Activated T-cell treated with anti-CD3 and anti-CD28 coated beads for 4 hours (primary cell): ENCODE measurements at regions not wholly inside any gene's neighbourhood (a gene's known extent, or its start where the extent isn't known, plus 50 kb on each side); places are given as distances from the start of the nearest gene placed in this dataset.

Source experiments
- DNase-seq: peaks from one replicate; pipeline ENCODE4 v3.0.0-alpha.2; 2020

GRCh38 chr2:129254718-129255117 is 724.7 kb upstream of the RAB6C start:
- no peak for DNase-seq

DNA sequence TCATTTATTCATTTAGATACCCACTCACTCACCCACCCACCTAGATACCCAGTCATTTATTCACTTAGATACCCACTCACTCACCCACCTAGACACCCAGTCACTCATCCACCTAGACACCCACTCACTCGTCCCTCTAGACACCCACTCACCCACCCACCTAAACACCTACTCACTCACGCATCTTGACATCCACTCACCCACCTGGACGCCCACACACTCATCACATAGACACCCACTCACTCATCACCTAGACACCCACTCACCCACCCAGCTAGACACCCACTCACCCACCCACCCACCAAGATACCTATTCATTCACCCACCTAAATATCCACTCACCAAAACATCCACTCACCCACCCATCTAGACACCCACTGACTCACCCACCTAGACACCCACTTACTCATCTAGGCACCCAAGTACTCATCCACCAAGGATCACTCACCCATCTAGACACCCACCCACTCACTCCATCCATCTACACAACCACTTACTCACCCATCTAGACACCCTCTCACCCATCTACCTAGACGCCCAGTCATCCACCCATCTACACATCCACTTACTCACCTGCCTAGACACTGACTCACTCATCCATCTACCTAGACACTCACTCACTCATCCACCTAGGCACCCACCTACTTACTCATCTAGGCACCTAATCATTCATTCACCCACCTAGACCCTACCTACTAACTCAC is 723.7 kb upstream of the RAB6C start:
- DNase-seq: no peak

GRCh38 chr2:129256642-129257041 is 722.8 kb upstream of the RAB6C start:
- DNase-seq: no peak

DNA sequence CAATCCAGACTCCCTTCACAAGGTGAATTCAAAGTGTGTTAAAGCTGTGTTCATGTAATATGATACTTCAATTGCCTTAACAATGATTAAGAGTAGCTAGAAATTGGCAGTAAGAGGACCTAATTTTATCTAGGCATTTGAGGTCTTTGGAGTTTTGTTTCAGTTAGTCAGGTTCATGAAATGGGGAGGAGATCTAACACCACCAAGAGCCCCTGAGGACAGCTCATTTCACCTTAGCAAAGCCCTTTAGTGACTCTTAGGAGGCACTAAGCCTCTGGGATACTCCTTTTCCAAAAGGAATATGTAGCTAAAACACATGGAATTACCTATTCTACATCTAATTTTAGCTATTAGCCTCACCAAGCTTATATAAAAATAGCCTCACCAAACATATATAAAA is 716.5 kb upstream of the RAB6C start:
- no peak for DNase-seq

GRCh38 chr2:129263939-129264338 is 715.5 kb upstream of the RAB6C start:
- no peak for DNase-seq

- no peak for DNase-seq
These were observed 711.9 kb upstream of the RAB6C start for GRCh38 chr2:129267559-129267958.

GRCh38 chr2:129273266-129274037 is 706.0 kb upstream of the RAB6C start:
- DNase-seq: no peak

DNA sequence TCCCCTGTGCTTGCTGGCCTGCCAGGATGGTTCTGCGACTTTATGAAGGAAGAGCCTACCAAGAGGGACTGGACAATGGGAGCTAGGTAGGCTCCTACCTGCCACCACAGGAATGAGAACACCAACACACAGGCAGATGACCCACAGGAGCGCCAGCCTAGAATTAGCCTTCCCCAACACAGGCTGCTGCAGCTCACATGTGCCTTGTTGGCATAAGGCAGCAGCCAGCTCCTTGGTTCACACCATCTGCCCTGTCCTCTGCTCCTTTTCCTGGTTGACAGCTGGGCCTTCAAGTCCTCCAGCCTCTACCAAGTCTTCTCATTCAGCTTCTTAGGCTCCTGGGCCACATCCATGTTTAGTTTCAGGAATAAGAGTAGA is 705.4 kb upstream of the RAB6C start:
- DNase-seq: no peak

GRCh38 chr2:129274918-129275317 is 704.5 kb upstream of the RAB6C start:
- no peak for DNase-seq

DNA sequence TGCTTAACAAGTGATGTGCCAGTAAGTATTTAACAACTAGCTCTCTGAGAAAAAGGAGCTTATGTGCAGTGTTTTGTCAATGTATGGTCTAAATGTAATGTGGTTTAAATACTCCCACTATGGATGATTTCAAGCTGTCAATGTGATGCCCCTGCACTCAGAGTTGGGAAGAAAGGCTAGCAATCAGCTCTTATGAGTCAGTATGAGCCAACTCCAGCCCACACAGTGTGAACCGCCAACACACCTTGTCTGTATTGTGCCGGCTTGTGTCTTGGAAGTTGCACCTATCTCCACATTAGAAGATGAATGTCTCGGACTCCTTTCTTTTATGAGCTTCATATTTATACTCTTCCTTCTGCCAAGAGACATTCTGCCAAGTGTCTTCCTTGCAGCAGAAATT is 703.8 kb upstream of the RAB6C start:
- DNase-seq: no peak

- DNase-seq: no peak
These were observed 702.4 kb upstream of the RAB6C start for GRCh38 chr2:129276978-129277584.

- DNase-seq: no peak
These were observed 701.9 kb upstream of the RAB6C start for GRCh38 chr2:129277585-129277981.

- no peak for DNase-seq
These were observed 697.5 kb upstream of the RAB6C start for GRCh38 chr2:129281791-129282530.

- DNase-seq: no peak
These were observed 694.5 kb upstream of the RAB6C start for GRCh38 chr2:129285012-129285411.

DNA sequence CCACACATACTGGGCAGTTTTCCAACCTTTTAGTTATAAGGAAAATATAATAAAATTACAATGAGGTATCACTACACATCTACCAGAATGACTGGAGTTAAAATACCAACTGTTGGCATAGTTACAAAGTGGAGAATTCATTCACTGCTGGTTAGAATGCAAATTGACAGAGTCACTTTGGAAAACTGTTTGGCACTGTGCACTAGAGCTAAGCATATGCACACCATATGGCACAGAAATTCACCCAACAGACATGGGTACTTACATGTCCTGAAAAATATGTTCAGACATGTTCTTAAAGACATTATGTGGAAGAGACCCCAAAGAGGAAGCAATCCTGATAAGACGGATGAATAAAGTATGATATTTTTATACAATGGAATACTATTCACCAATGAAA is 686.1 kb upstream of the RAB6C start:
- DNase-seq: no peak

- no peak for DNase-seq
These were observed 683.1 kb upstream of the RAB6C start for GRCh38 chr2:129296396-129296795.

- DNase-seq: no peak
These were observed 682.7 kb upstream of the RAB6C start for GRCh38 chr2:129296806-129297205.

- DNase-seq: no peak
These were observed 682.0 kb upstream of the RAB6C start for GRCh38 chr2:129297430-129297829.

- no peak for DNase-seq
These were observed 680.1 kb upstream of the RAB6C start for GRCh38 chr2:129299338-129299737.

DNA sequence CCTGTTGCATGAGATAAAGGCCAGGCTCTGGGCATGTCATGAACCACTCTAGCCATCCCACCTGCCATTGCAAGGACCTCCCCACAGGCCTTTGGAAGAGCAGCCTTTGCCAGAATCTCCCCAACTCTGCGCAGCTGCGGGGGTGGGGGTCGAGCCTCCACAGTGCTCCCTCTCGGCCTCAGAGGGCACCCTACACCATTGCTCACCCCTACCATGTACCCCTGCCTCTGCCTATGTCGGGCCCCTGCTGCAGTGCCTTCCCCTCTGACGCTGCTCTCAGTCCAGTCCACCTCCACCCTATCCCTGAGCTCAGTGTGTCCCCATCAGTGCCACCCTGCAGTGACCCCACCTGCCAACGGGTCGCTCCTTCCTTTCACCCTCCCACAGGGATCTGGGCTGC is 679.7 kb upstream of the RAB6C start:
- no peak for DNase-seq

DNA sequence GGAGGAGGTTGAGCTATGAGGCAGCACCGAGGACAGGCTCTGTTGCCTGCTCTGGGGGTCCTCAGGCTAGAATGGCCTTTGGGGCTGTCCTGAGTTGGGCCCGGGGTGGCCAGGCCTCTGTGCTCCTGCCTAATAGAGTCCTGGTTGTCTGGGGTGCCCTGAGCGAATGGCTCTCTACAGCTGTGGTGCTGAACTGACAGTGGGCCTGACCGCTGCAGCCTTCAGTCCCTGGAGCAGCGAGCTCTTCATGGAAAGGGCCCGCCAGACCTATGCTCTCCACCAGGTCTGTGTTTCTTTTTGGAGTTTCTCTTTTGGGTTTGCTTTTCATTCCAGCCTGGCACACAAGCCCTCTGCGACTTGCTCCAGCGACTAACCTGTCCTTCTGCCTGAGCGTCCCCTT is 679.0 kb upstream of the RAB6C start:
- no peak for DNase-seq

- DNase-seq: no peak
These were observed 678.0 kb upstream of the RAB6C start for GRCh38 chr2:129301431-129301913.

GRCh38 chr2:129302106-129302505 is 677.4 kb upstream of the RAB6C start:
- DNase-seq: no peak
